Neural crest cell (in vitro differentiated cells): ENCODE measurements at regions not wholly inside any gene's neighbourhood (a gene's known extent, or its start where the extent isn't known, plus 50 kb on each side); places are given as distances from the start of the nearest gene placed in this dataset.

Source experiments
- DNase-seq: peaks from one replicate; pipeline ENCODE4 v3.0.0; 2021; ENCODE audit warnings: low read depth, mixed read lengths, low spot score
- H3K27ac Mint-ChIP-seq: one replicate; pipeline ENCODE4 v1.8.0; 2021; ENCODE audit warnings: mild to moderate bottlenecking, mixed read lengths; ENCODE audit not compliant: unreplicated experiment
- H3K27me3 Mint-ChIP-seq: 2 replicates; pipeline ENCODE4 v1.8.0; 2021; ENCODE audit warnings: low read depth, mild to moderate bottlenecking, mixed read lengths
- H3K36me3 Mint-ChIP-seq: 2 replicates; pipeline ENCODE4 v1.8.0; 2021; ENCODE audit warnings: low read depth, mild to moderate bottlenecking, mixed read lengths
- H3K4me1 Mint-ChIP-seq: 2 replicates; pipeline ENCODE4 v1.8.0; 2021; ENCODE audit warnings: mixed read lengths
- H3K4me3 Mint-ChIP-seq: one replicate; pipeline ENCODE4 v1.8.0; 2021; ENCODE audit warnings: mild to moderate bottlenecking, mixed read lengths
- H3K9me3 Mint-ChIP-seq: 2 replicates; pipeline ENCODE4 v1.8.0; 2021; ENCODE audit warnings: mixed read lengths
- TF ChIP-seq, protein P1 (sequence below): fragments of 200-600 bp; sonication (generic); conservative IDR thresholded peaks from 2 replicates; pipeline ENCODE4 v1.5.0; 2021; ENCODE audit warnings: antibody characterized with exemption, mild to moderate bottlenecking

DNA sequence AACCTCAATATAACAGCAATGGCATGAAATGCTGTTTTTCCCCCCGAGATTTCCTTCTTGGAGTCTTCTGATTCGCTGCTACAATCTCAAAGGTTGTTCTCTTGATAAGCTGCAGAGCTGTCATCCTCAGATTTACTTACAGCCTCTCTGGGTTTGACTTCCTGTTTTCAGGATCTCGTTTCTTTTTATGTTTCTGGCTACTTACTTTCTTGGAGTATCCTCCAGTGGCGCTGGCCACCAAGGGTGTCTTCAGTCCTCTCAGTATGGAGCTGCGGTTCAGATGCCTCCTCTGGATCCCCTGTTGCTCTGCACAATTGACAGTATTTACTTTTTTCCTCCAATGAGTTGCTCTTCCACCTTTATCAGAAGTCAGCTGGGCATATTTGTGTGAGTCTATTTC is 152.0 kb upstream of the TMEM72 start:
- Mint-ChIP-seq H3K36me3 (no peaks in the 10 kb centered on the region), H3K4me1 (no peaks in the 10 kb centered on the region), H3K4me3 (no peak overlapping the region), H3K27me3 (peaks cover 2% of the 10 kb centered on the region), H3K27ac (no peak overlapping the region), H3K9me3 (no peaks in the 10 kb centered on the region)
- TF ChIP-seq, protein P1, sequence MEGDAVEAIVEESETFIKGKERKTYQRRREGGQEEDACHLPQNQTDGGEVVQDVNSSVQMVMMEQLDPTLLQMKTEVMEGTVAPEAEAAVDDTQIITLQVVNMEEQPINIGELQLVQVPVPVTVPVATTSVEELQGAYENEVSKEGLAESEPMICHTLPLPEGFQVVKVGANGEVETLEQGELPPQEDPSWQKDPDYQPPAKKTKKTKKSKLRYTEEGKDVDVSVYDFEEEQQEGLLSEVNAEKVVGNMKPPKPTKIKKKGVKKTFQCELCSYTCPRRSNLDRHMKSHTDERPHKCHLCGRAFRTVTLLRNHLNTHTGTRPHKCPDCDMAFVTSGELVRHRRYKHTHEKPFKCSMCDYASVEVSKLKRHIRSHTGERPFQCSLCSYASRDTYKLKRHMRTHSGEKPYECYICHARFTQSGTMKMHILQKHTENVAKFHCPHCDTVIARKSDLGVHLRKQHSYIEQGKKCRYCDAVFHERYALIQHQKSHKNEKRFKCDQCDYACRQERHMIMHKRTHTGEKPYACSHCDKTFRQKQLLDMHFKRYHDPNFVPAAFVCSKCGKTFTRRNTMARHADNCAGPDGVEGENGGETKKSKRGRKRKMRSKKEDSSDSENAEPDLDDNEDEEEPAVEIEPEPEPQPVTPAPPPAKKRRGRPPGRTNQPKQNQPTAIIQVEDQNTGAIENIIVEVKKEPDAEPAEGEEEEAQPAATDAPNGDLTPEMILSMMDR = no peak
- DNase-seq = no peak

DNA sequence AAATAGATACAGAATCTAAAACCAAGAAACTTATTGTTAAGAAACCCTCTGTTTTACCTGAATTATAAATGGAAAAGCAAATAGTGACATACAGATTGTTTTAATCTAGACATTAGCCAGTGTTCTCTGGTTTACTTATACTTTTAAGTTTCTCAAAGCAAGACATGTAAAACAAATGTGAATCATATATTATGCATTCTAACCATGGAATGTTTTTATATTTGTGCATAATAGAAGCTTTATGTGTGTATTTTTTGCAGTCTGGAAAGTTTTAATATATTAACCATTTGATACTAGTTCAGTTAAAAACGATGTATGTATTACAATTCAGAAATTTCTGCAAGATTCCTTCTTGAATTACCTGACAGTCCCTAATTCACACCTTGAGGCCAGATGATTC is 150.6 kb upstream of the TMEM72 start:
- no peaks in the 10 kb centered on the region for H3K36me3 Mint-ChIP-seq
- H3K9me3 Mint-ChIP-seq = no peaks in the 10 kb centered on the region
- no peaks in the 10 kb centered on the region for H3K4me1 Mint-ChIP-seq
- no peak overlapping the region for H3K27ac Mint-ChIP-seq
- H3K4me3 Mint-ChIP-seq = no peak overlapping the region
- no peak for DNase-seq
- peaks cover 2% of the 10 kb centered on the region for H3K27me3 Mint-ChIP-seq
- TF ChIP-seq, protein P1 = no peak

DNA sequence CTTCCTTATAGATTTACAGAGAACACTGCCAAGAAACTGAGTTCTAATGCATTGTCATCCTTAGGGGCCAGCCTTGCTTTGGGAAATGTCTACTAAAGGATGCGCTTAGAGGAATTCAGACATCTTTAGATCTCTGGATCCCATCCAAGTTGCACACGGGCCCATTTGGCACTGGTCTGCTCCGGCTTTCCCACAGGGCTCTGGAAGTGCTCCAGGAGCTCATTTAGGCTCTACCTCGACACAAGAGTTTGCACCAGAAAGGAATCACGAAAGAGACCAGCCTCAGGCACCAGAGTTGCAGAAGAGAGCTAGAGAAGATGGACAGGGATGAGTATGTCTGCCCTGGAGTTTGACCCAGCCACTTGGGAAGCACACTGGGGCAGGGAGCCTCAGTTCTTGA is 150.1 kb upstream of the TMEM72 start:
- Mint-ChIP-seq H3K27ac (no peak overlapping the region), H3K9me3 (no peaks in the 10 kb centered on the region), H3K36me3 (no peaks in the 10 kb centered on the region), H3K4me3 (no peak overlapping the region), H3K27me3 (peaks cover 4% of the 10 kb centered on the region), H3K4me1 (no peaks in the 10 kb centered on the region)
- TF ChIP-seq, protein P1 = no peak
- no peak for DNase-seq

DNA sequence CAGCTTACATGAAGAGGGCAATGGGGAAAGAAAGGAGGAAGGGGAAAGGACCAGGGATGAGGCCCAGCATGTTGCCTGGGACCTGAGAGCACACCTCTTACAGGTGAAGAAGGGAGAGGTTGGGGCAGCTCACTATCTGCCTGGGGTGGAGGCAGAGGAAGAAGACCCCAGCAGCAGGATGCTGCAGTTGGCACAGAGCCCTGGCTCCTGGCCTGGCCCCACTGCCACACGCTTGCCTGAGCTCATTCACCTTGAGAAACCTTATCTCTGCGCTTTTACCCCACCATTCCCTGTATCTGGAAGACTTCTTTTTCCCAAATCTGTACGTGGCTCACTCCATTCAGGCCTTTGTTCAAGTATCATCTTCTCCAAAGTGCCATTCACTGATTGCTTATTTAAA is 147.8 kb upstream of the TMEM72 start:
- no peak for DNase-seq
- H3K27ac Mint-ChIP-seq = no peak overlapping the region
- no peaks in the 10 kb centered on the region for H3K4me1 Mint-ChIP-seq
- no peaks in the 10 kb centered on the region for H3K36me3 Mint-ChIP-seq
- TF ChIP-seq, protein P1 = no peak
- no peak overlapping the region for H3K4me3 Mint-ChIP-seq
- H3K9me3 Mint-ChIP-seq = no peaks in the 10 kb centered on the region
- H3K27me3 Mint-ChIP-seq = peaks cover 4% of the 10 kb centered on the region

DNA sequence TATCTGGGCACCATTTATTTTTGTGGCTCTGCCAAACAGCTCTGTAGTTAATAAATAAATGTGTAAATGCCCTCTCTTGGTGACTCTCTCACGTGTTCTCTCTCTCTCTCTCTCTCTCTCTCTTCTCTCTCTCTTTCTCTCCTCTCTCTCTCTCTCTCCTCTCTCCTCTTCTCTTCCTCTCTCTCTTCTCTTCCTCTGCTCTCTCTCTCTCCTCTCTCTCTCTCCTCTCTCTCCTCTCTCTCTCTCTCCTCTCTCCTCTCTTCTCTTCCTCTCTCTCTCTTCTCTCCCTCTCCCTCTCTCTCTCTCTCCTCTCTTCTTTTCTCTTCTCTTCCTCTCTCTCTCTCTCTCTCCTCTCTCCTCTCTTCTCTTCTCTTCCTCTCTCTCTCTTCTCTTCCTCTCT is 145.8 kb upstream of the TMEM72 start:
- no peaks in the 10 kb centered on the region for H3K9me3 Mint-ChIP-seq
- H3K27ac Mint-ChIP-seq = no peak overlapping the region
- peaks cover 4% of the 10 kb centered on the region for H3K27me3 Mint-ChIP-seq
- no peak overlapping the region for H3K4me3 Mint-ChIP-seq
- no peak for DNase-seq
- H3K36me3 Mint-ChIP-seq = no peaks in the 10 kb centered on the region
- H3K4me1 Mint-ChIP-seq = no peaks in the 10 kb centered on the region
- TF ChIP-seq, protein P1 = no peak

DNA sequence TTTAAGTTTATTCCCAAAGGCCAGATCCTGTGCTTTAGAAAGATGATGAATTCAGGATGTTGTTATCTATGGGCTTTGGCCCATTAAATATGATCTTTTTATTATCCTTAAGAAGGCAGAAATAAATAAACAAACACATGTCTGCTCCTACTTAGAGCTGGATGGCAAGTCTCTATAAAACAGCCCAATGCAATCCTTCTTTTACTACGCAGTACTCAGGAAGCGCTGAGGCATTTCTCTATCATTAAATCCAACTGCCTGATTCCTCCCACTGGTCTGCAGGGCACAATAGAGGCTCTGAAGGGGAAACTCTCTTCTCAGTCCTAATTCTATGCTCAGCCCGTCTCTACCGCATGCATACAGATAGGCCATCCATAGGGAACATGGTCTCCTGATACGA is 144.5 kb upstream of the TMEM72 start:
- H3K36me3 Mint-ChIP-seq = no peaks in the 10 kb centered on the region
- no peak overlapping the region for H3K4me3 Mint-ChIP-seq
- TF ChIP-seq, protein P1 = no peak
- peaks cover 2% of the 10 kb centered on the region for H3K27me3 Mint-ChIP-seq
- no peak for DNase-seq
- peak overlapping the region; percentile 73 for H3K27ac Mint-ChIP-seq
- no peaks in the 10 kb centered on the region for H3K9me3 Mint-ChIP-seq
- H3K4me1 Mint-ChIP-seq = no peaks in the 10 kb centered on the region
